ENCODE measurements at regions not wholly inside any gene's neighbourhood (a gene's known extent, or its start where the extent isn't known, plus 50 kb on each side); places are given as distances from the start of the nearest gene placed in this dataset.

DNA sequence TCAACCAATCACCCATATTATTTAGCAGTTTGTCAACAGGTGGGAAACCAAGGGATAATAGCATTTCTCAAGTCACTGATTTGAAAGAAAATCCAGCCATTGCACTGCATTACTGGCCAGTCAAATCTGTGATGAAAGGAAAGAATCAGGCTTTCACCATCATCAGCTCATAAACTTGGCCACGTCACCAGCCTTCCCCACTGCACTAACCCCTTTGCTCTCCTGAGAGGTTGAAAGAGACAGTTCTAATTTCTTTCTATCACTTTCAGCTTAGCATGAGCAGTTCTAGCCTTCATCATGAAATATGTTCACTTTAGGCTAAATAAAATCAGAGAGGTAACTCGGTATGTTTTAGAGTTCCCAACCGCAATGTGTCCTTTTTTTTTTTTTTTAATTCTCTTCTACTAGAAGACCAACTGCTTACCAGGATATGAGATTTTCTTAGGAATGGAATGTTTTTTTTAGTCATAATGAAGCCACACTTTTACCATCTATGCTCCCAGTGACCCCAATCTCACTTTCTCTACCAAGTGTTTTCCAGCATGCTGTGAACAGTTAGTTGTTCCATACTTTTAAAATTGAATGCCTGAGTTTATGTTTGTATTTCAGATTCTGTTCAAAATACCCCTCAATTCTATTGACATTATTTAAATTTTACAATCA is 55.7 kb upstream of the SLC7A11 start:
- no peak overlapping the region for H3K27ac Mint-ChIP-seq
- no peak overlapping the region for H2AFZ ChIP-seq (ENCODE audit: insufficient read depth, low read depth, low read length, poor library complexity, severe bottlenecking)

DNA sequence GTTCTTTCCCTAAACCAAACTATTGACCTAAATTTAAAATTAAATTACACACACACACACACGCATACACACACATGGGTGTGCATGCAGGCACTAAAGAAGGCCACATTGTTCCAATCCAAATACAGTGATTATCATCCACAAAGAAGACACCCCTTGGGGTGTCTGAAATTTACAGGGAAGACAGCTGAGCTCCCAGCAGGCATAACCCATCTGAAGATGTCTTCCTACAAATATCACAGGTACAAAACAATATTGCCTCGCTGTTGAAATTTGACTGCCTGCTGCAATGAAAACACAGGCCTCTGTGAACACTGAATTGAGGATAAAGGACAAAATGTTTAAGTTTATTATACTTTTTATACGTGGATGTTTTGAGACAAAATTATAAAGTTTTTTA is 50.2 kb upstream of the SLC7A11 start:
- Mint-ChIP-seq H3K27me3 (ENCODE audit: low read depth in 3 of 3) (no peaks in the 10 kb centered on the region), H3K9me3 (peaks cover 0 to 2% (median 0%) of the 10 kb centered on the region in 7 donors), H3K36me3 (no peaks in the 10 kb centered on the region), H3K27ac (no peak overlapping the region), H3K4me1 (no peaks in the 10 kb centered on the region), H3K4me3 (no peak overlapping the region)
- H3K79me2 ChIP-seq (ENCODE audit: insufficient read depth, low read length) = no peaks in the 10 kb centered on the region
- H2AFZ ChIP-seq (ENCODE audit: insufficient read depth, low read depth, low read length, poor library complexity, severe bottlenecking) = no peak overlapping the region
- no peaks in the 10 kb centered on the region for H4K20me1 ChIP-seq (ENCODE audit: insufficient read depth, low read length)
- no peaks in the 10 kb centered on the region for H3K9me3 ChIP-seq (replicated peaks in 1 of 2; ENCODE audit: control insufficient read depth in 1 of 2, insufficient read depth in 1 of 2, low read length in 2 of 2)
- intact Hi-C loops (cut with micrococcal nuclease) = no loop called here
- H3K36me3 ChIP-seq (replicated peaks in 1 of 2; ENCODE audit: control insufficient read depth in 1 of 2, insufficient read depth in 2 of 2, low read length in 2 of 2) = no peaks in the 10 kb centered on the region
- 100% methylated on average over 1 of the region's 3 CpGs for WGBS (ENCODE audit: insufficient coverage)
- H3K4me1 ChIP-seq (ENCODE audit: control insufficient read depth in 1 of 2, insufficient read depth in 2 of 2, low read length in 2 of 2) = no peaks in the 10 kb centered on the region
- H3K27ac ChIP-seq (ENCODE audit: low read depth in 1 of 2, low read length in 2 of 2) = no peak overlapping the region
- H3K4me3 ChIP-seq (replicated peaks in 1 of 3; ENCODE audit: low read depth in 2 of 3, low read length in 3 of 3) = no peak overlapping the region
- no peak overlapping the region for H3K4me2 ChIP-seq (replicated peaks; ENCODE audit: extremely low read depth, low read length, poor library complexity, severe bottlenecking)
- DNase-seq = no peak
- TF ChIP-seq, protein P1, sequence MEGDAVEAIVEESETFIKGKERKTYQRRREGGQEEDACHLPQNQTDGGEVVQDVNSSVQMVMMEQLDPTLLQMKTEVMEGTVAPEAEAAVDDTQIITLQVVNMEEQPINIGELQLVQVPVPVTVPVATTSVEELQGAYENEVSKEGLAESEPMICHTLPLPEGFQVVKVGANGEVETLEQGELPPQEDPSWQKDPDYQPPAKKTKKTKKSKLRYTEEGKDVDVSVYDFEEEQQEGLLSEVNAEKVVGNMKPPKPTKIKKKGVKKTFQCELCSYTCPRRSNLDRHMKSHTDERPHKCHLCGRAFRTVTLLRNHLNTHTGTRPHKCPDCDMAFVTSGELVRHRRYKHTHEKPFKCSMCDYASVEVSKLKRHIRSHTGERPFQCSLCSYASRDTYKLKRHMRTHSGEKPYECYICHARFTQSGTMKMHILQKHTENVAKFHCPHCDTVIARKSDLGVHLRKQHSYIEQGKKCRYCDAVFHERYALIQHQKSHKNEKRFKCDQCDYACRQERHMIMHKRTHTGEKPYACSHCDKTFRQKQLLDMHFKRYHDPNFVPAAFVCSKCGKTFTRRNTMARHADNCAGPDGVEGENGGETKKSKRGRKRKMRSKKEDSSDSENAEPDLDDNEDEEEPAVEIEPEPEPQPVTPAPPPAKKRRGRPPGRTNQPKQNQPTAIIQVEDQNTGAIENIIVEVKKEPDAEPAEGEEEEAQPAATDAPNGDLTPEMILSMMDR (IDR thresholded peaks at IDR 0.05) = no peak
- H3K9ac ChIP-seq (ENCODE audit: insufficient read depth, low read length, poor library complexity, severe bottlenecking) = no peak overlapping the region
- H3K27me3 ChIP-seq (ENCODE audit: control insufficient read depth in 2 of 2, insufficient read depth in 2 of 2, low read length in 2 of 2) = no peaks in the 10 kb centered on the region

More for the DNA sequence above, 55.7 kb upstream of the SLC7A11 start:
- Histone ChIP-seq H3K4me1 (ENCODE audit: control insufficient read depth in 1 of 2, insufficient read depth in 2 of 2, low read length in 2 of 2) (peaks cover 0 to 6% of the 10 kb centered on the region in 2 donors), H3K36me3 (replicated peaks in 1 of 2; ENCODE audit: control insufficient read depth in 1 of 2, insufficient read depth in 2 of 2, low read length in 2 of 2) (no peaks in the 10 kb centered on the region), H3K4me2 (replicated peaks; ENCODE audit: extremely low read depth, low read length, poor library complexity, severe bottlenecking) (no peak overlapping the region), H4K20me1 (ENCODE audit: insufficient read depth, low read length) (no peaks in the 10 kb centered on the region), H3K79me2 (ENCODE audit: insufficient read depth, low read length) (no peaks in the 10 kb centered on the region), H3K9ac (ENCODE audit: insufficient read depth, low read length, poor library complexity, severe bottlenecking) (no peak overlapping the region), H3K4me3 (replicated peaks in 1 of 3; ENCODE audit: low read depth in 2 of 3, low read length in 3 of 3) (no peak overlapping the region), H3K27me3 (ENCODE audit: control insufficient read depth in 2 of 2, insufficient read depth in 2 of 2, low read length in 2 of 2) (no peaks in the 10 kb centered on the region), H3K27ac (ENCODE audit: low read depth in 1 of 2, low read length in 2 of 2) (no peak overlapping the region), H3K9me3 (replicated peaks in 1 of 2; ENCODE audit: control insufficient read depth in 1 of 2, insufficient read depth in 1 of 2, low read length in 2 of 2) (no peaks in the 10 kb centered on the region)
- H3K4me1 Mint-ChIP-seq = peaks cover 14% of the 10 kb centered on the region
- H3K36me3 Mint-ChIP-seq = no peaks in the 10 kb centered on the region
- no CpG with 5 or more reads among the region's 3 CpGs for WGBS (ENCODE audit: insufficient coverage)
- no peak for DNase-seq
- intact Hi-C loops (cut with micrococcal nuclease) = no loop called here
- peaks cover 0 to 4% (median 0%) of the 10 kb centered on the region in 7 donors for H3K9me3 Mint-ChIP-seq
- TF ChIP-seq, protein P1 (IDR thresholded peaks at IDR 0.05) = no peak
- H3K27me3 Mint-ChIP-seq (ENCODE audit: low read depth in 3 of 3) = peaks cover 0 to 2% (median 0%) of the 10 kb centered on the region in 3 donors
- no peak overlapping the region for H3K4me3 Mint-ChIP-seq

Measured in CD14-positive monocyte (primary cell).